T-helper 22 cell (primary cell): ENCODE measurements at regions not wholly inside any gene's neighbourhood (a gene's known extent, or its start where the extent isn't known, plus 50 kb on each side); places are given as distances from the start of the nearest gene placed in this dataset.

ENCODE experiments used
- DNase-seq: peaks from one replicate; pipeline ENCODE4 v3.0.0-alpha.2; 2020; ENCODE audit warnings: low read depth

DNA sequence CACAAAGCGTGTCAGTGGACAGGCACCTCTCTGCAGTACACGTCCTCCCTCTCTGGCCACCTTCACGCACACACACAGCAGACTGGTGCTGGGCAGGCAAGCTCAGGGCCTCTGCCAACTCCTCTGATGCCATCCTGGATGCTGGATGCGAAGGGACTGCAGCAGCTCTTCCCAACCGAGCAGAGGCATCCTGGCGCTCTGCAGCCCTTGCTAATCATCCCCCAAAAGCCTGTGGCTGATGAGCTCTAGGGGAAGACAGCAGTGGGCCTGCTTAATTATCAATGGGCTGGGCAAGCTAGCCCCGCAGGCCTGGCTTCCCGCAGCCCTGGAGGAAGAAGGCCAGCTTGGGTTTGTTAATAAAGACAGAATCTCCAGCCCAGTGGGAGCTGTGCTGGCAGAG, 71.3 kb upstream of the TEX51 start:
- DNase-seq: no peak

GRCh38 chr2:126828051-126828450, 70.6 kb upstream of the TEX51 start:
- DNase-seq: no peak

GRCh38 chr2:126828491-126828890, 70.2 kb upstream of the TEX51 start:
- no peak for DNase-seq

DNA sequence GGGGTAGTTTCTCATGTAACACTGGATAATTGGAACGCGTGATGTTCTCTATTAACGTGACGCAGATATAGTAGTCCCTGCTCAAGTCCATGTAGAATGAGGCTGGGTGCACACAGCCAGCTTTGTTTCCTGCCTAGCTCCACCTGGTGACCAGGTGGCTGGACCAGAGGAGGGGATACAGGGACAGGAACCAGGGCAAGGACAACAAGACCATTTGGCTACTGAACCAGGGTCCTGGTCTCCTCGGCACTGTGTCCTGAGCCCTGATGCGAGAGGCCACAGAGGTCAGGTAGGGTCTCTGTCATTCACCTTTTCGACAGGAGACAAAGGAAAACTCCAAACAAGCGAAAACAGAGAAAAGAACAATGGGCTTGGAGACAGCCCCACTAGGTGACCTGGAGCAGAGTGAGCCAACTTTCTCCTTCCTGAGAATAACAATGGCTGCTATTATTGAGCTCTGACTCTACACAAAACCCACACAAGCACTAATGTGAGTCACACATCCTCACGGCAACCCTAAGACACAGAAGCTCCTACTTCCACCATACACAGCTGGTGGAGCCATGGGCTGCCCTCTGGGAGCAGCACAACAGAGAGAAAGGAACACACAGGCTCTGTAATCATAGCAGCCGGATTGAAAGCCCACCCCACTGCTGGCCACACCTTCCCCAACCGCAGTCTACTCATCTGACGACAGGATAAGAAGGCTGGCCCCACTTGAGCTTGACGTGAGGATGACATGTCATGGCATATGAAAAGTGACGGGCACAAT, 67.3 kb upstream of the TEX51 start:
- DNase-seq: no peak

DNA sequence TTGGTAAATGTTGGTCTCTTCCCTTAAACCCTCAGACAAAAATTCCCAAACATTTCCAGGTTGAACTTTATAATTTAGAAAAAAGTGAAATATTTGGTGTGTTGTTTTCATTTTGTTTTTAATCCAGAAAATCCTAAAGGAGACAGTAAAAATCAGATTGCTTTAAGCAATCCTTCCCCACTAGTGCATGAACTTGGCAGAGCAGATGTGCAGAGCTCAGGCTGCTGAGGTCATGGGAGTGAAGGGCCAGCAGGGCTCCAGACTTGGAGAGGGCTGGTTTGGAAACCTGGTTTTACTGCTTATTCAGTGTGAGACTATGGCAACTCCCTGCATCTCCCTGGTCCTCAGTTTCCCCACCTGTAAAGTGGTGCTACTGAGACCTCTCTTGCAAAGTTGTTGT, 66.7 kb upstream of the TEX51 start:
- no peak for DNase-seq

DNA sequence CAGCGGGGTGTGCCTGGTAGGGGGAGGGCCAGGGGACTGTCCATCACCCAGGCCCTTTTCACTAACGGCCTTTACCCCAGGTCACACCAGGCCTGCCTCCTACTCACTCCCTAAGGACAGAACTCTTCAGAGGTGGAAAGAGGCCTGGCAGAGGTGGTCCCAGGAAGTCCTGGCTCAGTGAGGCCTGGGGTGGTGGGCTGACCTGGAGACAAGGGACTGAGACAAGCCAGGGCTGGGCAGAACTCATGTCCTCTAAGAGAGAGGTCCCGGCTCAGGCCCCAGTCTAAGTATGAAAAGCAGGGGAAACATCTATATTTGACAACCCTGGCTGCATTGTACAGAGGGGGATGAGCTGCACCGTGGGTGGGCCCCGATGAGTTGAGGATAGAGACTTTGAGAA, 65.9 kb upstream of the TEX51 start:
- no peak for DNase-seq

- no peak for DNase-seq
Measured at GRCh38 chr2:126834006-126834659, 64.6 kb upstream of the TEX51 start.

GRCh38 chr2:126835261-126835660, 63.4 kb upstream of the TEX51 start:
- no peak for DNase-seq

- no peak for DNase-seq
Measured at GRCh38 chr2:126835831-126836230, 62.9 kb upstream of the TEX51 start.

GRCh38 chr2:126836761-126837679, 61.7 kb upstream of the TEX51 start:
- DNase-seq: no peak

GRCh38 chr2:126837966-126838715, 60.5 kb upstream of the TEX51 start:
- DNase-seq: no peak

DNA sequence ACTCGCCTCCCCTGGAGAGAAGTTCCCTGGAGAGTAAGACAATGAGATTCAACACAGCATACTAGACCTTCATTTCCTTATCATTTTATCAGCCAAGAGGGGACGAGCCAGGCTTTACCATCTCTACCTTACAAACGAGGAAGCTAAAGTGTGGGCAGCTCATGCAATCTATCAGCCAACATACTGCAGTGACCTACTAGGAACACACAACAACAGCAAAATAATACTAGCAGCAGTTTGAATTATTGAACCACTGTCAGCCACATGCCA, 60.0 kb upstream of the TEX51 start:
- DNase-seq: no peak

DNA sequence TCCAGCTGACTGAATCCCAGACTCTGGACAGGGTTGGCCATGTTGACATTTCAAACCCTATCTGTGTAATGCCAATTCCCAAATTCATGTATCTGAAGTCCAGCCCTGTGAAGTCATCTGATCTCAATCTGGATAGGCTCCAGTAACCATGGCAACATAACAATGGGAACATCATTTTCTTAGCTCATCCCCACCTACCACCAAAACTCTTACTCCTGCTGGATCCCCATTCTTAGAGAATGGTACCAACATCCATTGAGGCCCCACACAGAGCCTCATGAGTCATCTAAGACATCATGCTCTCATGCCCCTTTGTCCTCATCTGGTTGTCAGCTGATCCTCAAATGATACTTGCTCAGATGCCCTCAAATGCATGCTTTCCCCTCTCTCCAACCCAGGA, 58.9 kb upstream of the TEX51 start:
- DNase-seq: no peak

GRCh38 chr2:126843081-126843480, 55.6 kb upstream of the TEX51 start:
- no peak for DNase-seq

- DNase-seq: no peak
Measured at GRCh38 chr2:126846241-126846640, 52.4 kb upstream of the TEX51 start.
